GM12864 (cell line): ENCODE measurements at regions not wholly inside any gene's neighbourhood (a gene's known extent, or its start where the extent isn't known, plus 50 kb on each side); places are given as distances from the start of the nearest gene placed in this dataset.

Experiments
- DNase-seq: peaks from one replicate; pipeline ENCODE4 v3.0.0-alpha.2; 2011; ENCODE audit warnings: low read depth
- H3K4me3 ChIP-seq: 2 replicates; pipeline ENCODE4 v1.5.1; 2011; ENCODE audit warnings: mild to moderate bottlenecking, low read depth, low read length, control low read depth
- TF ChIP-seq, protein P1 (sequence below): IDR thresholded peaks from 2 replicates; pipeline ENCODE4 v1.5.1; 2011; ENCODE audit warnings: low read depth, mild to moderate bottlenecking, moderate library complexity, low read length, control low read depth, inconsistent platforms; ENCODE audit errors: missing control alignments

DNA sequence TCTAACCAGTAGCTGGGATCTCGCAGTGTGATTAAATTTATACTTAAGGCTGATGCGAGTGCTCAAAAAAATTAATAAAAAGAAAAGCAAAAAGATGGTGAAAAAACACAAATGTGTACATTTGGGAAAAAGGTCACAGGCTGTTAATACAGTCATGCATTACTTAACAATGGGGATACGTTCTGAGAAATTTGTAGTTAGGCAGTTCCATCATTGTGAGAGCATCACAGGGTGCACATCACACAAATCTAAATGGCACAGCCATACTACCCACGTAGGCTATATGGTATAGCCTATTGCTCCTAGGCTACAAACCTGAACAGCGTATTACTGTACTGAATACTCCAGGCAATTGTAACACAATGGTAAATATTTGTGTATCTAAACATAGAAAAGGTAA lies 142.4 kb upstream of the MYOCD start:
- DNase-seq, result no peak
- H3K4me3 ChIP-seq, result no peak overlapping the region
- TF ChIP-seq, protein P1, sequence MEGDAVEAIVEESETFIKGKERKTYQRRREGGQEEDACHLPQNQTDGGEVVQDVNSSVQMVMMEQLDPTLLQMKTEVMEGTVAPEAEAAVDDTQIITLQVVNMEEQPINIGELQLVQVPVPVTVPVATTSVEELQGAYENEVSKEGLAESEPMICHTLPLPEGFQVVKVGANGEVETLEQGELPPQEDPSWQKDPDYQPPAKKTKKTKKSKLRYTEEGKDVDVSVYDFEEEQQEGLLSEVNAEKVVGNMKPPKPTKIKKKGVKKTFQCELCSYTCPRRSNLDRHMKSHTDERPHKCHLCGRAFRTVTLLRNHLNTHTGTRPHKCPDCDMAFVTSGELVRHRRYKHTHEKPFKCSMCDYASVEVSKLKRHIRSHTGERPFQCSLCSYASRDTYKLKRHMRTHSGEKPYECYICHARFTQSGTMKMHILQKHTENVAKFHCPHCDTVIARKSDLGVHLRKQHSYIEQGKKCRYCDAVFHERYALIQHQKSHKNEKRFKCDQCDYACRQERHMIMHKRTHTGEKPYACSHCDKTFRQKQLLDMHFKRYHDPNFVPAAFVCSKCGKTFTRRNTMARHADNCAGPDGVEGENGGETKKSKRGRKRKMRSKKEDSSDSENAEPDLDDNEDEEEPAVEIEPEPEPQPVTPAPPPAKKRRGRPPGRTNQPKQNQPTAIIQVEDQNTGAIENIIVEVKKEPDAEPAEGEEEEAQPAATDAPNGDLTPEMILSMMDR, result no peak

DNA sequence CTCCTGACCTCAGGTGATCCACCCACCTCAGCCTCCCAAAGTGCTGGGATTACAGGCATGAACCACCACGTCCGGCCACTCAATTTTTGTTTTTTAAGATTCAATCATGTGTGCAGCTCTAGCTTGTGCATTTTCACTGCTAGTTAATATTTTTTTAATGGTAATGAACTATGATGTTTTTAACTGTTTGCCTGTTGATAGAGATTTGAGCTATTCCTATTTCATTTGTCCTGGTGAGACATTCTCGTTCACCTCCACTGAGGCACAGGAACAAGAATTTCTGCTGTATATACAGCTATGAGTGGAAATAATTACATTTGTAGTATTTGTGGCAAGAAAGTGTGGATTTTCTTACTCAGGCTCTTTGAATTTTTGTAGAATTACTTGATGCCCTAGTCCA lies 137.7 kb upstream of the MYOCD start:
- no peak overlapping the region for H3K4me3 ChIP-seq
- TF ChIP-seq, protein P1, result no peak
- DNase-seq, result no peak

DNA sequence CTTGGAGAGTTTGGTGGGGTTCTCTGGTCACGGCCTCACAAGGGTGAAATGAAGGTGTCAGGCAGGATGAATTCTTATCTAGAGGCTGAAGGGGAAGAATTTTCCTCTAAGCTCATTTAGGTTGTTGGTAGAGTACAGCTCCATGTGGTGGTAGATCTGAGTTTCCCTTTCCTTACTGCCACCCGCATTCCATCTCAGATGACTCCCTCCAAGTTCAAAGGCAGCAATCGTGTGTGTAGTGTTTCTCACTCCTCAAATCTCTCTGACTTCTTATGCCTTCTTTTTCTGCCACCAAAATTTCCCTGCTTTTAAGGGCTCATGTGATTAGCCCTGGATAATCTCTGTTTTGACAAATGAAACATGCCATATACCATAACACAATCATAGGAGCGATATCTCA lies 135.5 kb upstream of the MYOCD start:
- no peak for DNase-seq
- no peak overlapping the region for H3K4me3 ChIP-seq
- TF ChIP-seq, protein P1, result no peak

DNA sequence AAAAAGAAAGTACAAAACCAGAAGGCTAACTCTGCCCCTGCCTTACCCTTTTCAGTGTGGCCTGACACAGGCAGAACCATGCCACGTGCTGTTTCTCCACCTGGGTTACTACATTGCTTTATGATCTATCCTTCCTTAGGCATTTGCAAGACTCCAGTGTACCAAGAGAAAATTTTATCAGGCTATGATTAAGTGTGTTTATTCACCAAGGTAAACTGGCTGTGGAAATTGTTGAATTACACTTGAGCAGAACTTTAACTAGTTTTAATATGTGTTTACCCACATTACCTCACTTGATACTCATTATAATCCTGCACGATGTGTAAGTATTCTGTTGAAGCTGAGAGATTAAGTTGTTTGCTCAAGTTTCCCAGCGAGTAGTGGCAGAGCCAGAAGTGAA lies 129.7 kb upstream of the MYOCD start:
- DNase-seq, result no peak
- no peak overlapping the region for H3K4me3 ChIP-seq
- TF ChIP-seq, protein P1, result no peak

DNA sequence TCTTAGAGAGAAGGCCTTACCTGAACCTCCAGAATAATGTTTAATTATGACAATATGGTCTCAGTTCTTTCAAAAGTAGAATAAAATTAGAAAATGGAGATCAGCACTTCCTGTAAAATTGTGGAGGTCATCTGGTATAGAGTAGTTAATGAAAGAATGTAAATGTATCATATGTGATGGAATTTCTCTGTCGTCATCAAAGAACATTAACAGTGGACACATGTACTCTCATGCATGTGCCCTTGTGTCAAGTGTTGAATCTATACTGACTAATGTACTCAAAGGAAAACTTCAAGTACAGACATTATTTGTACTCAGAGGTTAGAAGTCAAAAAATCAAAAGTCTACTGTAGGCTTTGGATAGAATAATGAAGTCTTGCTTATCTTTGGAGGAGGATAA lies 129.2 kb upstream of the MYOCD start:
- TF ChIP-seq, protein P1, result no peak
- H3K4me3 ChIP-seq, result no peak overlapping the region
- DNase-seq, result no peak

DNA sequence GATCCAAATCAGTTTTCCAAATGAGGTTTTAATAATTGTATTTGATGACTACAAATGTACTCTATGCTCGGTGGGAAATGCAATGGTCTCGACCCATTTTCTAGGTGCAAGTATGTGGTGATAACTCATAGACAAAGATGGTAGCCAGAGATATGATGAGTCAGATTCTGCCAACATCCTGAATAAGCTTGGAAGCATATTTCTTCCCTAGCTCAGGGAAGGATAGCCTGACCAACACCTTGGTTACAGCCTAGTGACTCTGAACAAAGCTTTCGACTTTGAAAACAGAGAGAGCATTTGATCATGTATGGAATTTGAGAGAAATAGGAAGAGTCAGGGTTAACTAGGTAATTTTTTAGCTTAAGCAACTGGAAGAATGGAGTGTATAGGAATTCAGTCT lies 128.3 kb upstream of the MYOCD start:
- no peak overlapping the region for H3K4me3 ChIP-seq
- TF ChIP-seq, protein P1, result no peak
- DNase-seq, result no peak

DNA sequence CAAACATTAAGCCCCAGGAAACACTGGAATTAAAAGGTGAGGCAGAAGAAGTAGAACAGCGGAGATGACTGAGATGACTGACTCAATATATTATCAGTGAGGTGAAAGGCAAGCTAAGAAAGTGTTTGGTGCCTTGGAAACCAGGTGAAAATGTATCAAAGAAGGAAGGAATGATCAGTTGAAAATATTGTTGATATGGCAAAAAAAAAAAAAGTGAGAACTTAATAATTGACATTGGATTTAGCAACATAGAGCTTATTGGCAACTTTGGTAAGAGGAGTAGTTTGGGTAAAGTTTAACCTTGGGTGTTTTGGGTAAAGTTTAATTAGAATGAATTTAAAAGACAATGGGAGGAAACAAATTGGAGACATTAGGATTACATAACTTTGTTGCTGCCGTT lies 127.7 kb upstream of the MYOCD start:
- no peak overlapping the region for H3K4me3 ChIP-seq
- TF ChIP-seq, protein P1, result no peak
- DNase-seq, result no peak
